PC-9 (cell line): ENCODE measurements at regions not wholly inside any gene's neighbourhood (a gene's known extent, or its start where the extent isn't known, plus 50 kb on each side); places are given as distances from the start of the nearest gene placed in this dataset.
"Not testable (repeated sequence)": the region's sequence is repeated elsewhere in the genome, so short reads cannot be mapped to it uniquely, and the experiment has no call there.

Experiments
- CTCF ChIP-seq: fragments of 200-600 bp; sonication (generic); conservative IDR thresholded peaks from 2 replicates; pipeline ENCODE4 v1.6.1; 2017; ENCODE audit warnings: mixed run types, antibody characterized with exemption, mild to moderate bottlenecking, moderate library complexity
- EZH2 ChIP-seq: fragments of 200-600 bp; sonication (generic); IDR thresholded peaks from 2 replicates; pipeline ENCODE4 v1.8.0; 2017; ENCODE audit warnings: antibody characterized with exemption, low read depth

GRCh38 chr10:35271859-35272165 is 64.5 kb upstream of the CCNY start:
- not testable (repeated sequence) for TF ChIP-seq CTCF, EZH2
